ENCODE measurements at regions not wholly inside any gene's neighbourhood (a gene's known extent, or its start where the extent isn't known, plus 50 kb on each side); places are given as distances from the start of the nearest gene placed in this dataset.

DNA sequence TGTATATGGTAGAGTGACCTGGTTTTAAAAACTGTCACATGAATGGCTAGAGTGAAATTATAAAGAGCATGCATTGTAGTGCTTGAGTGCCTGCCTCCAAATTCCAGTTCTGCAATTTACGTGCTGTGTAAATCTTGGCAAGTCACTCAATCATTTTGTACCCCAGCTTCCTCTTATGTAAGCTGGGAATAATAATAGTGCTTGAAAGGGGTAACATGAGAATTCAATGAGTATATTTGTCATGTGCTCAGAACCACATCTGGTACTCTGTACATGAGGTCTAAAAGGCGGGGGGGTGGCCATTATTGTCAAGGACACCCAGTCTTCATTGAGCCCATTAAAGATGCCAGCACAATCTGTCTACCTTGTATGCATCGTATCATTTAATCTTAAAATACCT, 214.8 kb downstream of the MC4R start:
- TF ChIP-seq, protein P1, sequence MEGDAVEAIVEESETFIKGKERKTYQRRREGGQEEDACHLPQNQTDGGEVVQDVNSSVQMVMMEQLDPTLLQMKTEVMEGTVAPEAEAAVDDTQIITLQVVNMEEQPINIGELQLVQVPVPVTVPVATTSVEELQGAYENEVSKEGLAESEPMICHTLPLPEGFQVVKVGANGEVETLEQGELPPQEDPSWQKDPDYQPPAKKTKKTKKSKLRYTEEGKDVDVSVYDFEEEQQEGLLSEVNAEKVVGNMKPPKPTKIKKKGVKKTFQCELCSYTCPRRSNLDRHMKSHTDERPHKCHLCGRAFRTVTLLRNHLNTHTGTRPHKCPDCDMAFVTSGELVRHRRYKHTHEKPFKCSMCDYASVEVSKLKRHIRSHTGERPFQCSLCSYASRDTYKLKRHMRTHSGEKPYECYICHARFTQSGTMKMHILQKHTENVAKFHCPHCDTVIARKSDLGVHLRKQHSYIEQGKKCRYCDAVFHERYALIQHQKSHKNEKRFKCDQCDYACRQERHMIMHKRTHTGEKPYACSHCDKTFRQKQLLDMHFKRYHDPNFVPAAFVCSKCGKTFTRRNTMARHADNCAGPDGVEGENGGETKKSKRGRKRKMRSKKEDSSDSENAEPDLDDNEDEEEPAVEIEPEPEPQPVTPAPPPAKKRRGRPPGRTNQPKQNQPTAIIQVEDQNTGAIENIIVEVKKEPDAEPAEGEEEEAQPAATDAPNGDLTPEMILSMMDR (IDR thresholded peaks at IDR 0.05; ENCODE audit: insufficient read depth, low read length, poor library complexity, severe bottlenecking) = no peak
- no peak for TF ChIP-seq EZH2phosphoT487 (conservative IDR thresholded peaks at IDR 0.05; ENCODE audit: low read length)
